Esophagus muscularis mucosa (tissue), 3 donors: ENCODE measurements at regions not wholly inside any gene's neighbourhood (a gene's known extent, or its start where the extent isn't known, plus 50 kb on each side); places are given as distances from the start of the nearest gene placed in this dataset.

ENCODE experiments used
- POLR2A ChIP-seq: fragments of 450-650 bp; IDR thresholded peaks from one replicate; pipeline ENCODE4 v1.6.1; 2017; ENCODE audit warnings: antibody characterized with exemption, moderate library complexity, mild to moderate bottlenecking, low read depth
- POLR2AphosphoS5 ChIP-seq, 2 donors: sonication (generic); formaldehyde crosslinking; IDR thresholded peaks; one replicate each; pipeline ENCODE4 v1.6.1; 2017; ENCODE audit warnings: antibody characterized with exemption in 2 of 2
- TF ChIP-seq, protein P1 (sequence below), 3 experiments: fragments of 200-600 bp in 2 of 3; fragments of 450-650 bp in 1 of 3; sonication (generic) in 2 of 3; IDR thresholded peaks; one replicate each; pipeline ENCODE4 v1.5.1; 2017 to 2019; ENCODE audit warnings: antibody characterized with exemption in 3 of 3, mild to moderate bottlenecking in 2 of 3, moderate library complexity in 1 of 3

DNA sequence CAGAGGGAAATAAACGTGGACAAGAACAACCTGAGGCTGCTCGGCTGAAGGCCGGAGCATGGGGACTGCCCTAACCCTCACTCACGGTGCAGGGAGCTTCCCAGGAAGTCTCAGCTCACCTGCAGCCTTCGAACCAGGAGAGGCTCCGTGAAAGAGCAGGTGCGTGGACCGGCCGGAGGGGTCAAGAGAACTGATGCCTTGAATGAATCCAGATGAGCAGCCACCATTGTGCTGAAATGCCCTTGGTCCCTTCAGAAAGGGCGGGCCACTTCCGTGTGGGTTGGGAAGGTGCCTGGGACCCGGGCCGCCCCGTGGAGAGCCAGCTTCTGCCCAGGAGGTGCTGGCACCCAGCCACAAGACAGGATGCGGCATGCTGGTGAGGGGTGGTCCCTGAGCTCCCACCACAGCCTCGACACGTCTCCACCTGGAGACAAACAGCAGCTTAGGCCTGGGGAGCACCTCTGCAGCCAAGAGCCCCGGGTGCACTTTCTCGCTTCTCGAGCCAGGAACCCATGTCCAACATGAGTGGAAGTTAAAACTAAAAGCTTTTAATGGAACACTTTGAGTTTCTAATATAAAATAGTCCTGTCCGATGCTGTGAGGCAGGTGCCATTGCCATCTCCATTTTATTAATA is 83.5 kb downstream of the TTLL2 start:
- TF ChIP-seq, protein P1, sequence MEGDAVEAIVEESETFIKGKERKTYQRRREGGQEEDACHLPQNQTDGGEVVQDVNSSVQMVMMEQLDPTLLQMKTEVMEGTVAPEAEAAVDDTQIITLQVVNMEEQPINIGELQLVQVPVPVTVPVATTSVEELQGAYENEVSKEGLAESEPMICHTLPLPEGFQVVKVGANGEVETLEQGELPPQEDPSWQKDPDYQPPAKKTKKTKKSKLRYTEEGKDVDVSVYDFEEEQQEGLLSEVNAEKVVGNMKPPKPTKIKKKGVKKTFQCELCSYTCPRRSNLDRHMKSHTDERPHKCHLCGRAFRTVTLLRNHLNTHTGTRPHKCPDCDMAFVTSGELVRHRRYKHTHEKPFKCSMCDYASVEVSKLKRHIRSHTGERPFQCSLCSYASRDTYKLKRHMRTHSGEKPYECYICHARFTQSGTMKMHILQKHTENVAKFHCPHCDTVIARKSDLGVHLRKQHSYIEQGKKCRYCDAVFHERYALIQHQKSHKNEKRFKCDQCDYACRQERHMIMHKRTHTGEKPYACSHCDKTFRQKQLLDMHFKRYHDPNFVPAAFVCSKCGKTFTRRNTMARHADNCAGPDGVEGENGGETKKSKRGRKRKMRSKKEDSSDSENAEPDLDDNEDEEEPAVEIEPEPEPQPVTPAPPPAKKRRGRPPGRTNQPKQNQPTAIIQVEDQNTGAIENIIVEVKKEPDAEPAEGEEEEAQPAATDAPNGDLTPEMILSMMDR (IDR thresholded peaks at IDR 0.05) = no peak
- TF ChIP-seq POLR2A (no peak), POLR2AphosphoS5 (IDR thresholded peaks at IDR 0.05) (no peak)
